RPMI7951 (cell line): ENCODE measurements at regions not wholly inside any gene's neighbourhood (a gene's known extent, or its start where the extent isn't known, plus 50 kb on each side); places are given as distances from the start of the nearest gene placed in this dataset.
"Not testable (repeated sequence)": the region's sequence is repeated elsewhere in the genome, so short reads cannot be mapped to it uniquely, and the experiment has no call there.

Source experiments
- DNase-seq: peaks from one replicate; pipeline ENCODE4 v3.0.0-alpha.2; 2012; ENCODE audit warnings: low read depth

DNA sequence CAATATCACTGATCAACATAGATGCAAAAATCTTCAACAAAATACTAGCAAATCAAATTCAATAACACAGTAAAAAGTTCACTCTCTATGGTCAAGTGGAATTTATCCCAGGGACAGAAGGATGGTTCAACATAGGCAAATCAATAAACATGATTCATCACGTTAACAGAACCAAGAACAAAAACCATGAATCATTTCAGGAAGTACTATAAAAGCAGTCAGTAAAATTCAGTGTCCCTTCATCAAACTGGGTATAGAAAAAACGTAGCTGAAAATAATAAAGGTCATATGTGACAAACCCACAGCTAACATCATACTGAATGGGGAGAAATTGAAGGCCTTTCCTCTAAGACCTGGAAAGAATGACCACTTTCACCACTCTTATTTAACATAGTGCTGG, 172.1 kb downstream of the POLR2M start:
- DNase-seq = no peak

DNA sequence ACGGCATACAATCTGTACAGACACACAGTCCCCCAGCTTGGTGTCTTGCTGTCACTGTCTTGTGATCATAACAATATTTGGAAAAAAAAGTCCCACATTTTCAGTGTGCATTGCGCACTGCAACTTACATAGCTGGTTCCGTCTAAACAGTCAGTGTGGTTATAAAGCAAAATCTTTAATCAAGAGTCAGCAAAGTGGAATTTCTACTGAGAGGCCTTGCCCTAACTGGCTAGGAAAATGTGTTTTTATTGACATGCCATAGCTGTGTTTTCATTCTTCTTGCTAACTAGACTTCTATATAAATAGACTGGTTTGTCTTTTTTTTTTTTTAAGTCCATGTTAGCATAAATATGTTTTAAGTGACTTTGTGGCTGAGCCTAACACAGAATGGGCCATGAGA, 174.8 kb downstream of the POLR2M start:
- DNase-seq = no peak

DNA sequence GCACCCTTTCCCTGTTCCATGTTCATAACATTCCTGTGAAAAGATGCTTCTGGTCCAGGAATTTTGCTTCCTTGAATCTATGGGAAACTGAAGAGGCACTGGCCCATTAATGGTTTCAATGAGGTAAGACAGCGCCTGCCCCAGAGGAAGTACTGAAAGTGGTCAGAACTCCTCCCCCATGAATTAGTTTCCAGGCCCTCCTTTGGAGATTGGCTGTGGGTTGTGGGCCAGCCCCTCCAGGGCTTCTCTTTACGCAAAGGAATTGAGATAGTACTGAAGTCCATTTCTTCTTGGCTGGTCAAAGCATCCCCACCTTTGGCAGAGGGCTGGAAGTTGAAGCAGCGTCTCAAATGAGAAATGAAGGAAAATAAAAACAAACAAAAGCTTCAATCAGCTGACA, 175.5 kb downstream of the POLR2M start:
- DNase-seq = no peak

- no peak for DNase-seq
These were observed 177.2 kb downstream of the POLR2M start for GRCh38 chr15:57883701-57884100.

- no peak for DNase-seq
These were observed 178.4 kb downstream of the POLR2M start for GRCh38 chr15:57884936-57885335.

- DNase-seq = no peak
These were observed 178.9 kb downstream of the POLR2M start for GRCh38 chr15:57885435-57885834.

DNA sequence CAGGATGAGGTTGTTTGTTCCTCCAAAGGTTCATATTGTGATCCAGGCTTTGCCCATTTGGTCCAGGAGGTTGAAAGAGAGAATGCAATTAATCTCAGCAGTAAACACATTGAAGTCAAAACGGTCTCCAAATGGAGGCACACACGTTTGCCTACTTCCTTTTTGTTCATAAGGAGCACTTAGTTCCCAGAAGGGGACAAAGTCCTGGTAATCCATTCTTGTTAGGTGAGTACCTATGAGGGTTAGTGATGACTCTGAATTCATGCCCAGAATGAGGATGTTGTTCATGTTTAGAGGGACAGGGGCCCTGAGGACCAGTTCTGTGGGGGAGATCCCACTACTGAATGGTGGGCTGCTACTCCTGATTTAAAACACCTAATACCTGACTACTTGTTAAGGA, 177.7 kb downstream of the ALDH1A2 start:
- no peak for DNase-seq

DNA sequence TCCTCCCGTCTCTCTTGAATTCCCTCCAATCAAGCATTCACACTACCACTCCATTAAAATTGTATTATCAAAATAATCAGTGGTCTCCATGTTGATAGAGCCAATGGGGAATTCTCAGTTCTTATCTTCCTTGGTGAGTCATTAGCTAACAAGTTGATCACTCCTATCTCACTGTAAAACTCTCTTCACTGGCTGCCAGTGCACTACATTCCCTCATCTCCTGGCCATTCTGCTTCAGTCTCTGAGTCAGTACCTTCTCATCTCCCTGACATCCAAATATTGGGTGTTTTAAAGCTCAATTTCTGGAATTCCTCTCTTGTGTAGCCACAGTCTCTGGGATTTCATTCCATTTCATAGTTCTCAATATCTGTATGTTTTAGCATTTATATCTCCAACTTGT, 175.2 kb downstream of the ALDH1A2 start:
- no peak for DNase-seq

DNA sequence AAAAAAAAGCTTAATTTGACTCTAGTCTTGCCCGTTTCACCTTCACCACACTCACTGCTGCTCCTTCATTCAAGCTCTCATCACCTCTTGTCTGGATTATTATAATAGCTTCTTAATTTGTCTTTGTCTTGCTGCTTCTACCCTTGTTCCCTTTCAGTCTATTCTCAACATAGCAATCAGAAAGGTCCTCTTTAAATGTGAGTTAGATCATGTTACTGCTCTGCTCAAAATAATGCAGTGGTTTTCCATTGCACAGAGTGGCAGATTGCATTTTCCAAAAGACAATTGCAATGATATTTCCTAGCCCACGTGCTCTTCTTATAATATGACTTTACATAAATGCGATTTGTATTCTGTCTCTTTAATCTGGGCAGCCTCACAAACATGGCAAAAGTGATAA, 174.6 kb downstream of the ALDH1A2 start:
- no peak for DNase-seq

- DNase-seq = no peak
These were observed 173.3 kb downstream of the ALDH1A2 start for GRCh38 chr15:57892181-57892580.

- DNase-seq = no peak
These were observed 172.5 kb downstream of the ALDH1A2 start for GRCh38 chr15:57893040-57893439.

DNA sequence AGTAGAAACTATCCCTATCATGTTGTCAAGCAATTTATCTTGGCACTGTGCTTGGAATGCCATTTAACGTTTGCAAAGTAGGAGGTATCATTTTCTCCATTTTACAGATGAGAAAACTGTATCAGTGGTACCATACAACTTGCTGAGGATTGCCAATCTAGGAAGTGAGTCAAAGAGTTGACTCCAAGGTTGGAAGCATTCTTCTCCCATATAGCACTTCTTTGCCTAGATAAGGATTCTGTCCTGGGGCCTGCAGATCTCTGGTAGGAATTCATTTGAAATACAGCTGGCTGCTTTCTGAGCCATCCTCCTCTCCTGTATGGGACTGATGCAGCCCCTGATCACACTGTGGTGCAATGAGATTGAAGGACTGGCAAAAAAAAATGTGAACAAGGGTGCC, 170.2 kb downstream of the ALDH1A2 start:
- DNase-seq = no peak

DNA sequence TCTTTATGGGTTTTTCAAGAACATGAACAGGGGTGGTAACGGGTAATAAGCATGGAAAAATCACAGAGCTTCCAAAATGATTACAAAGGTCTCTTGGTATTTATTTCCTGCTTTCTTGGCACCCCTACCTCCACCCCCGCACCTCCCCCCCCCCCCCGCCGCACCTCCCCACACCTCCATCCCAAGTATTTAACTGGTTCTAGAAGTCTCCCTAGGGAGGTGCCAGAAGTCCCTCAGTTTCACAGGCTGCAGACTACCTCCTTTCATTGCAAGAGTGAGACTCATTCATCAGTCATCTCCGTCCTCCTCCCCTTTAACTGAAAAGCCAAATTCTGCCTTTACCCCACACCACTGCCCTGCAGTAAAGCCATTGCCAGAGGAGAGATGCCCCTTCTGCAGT, 169.4 kb downstream of the ALDH1A2 start:
- DNase-seq = no peak

DNA sequence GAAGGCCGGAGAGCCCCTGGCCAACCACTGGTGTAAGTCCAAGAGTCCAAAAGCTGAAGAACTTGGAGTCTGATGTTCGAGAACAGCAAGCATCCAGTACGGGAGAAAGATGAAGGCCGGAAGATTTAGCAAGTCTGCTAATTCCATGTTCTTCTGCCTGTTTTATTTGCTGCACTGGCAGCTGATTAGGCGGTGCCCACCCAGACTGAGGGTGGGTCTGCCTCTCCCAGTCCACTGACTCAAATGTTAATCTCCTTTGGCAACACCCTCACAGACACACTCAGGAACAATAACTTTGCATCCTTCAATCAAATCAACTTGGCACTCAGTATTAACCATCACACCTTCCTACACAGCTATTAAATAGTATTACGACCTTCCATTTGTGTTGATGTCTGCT, 168.6 kb downstream of the ALDH1A2 start:
- not testable (repeated sequence) for DNase-seq

DNA sequence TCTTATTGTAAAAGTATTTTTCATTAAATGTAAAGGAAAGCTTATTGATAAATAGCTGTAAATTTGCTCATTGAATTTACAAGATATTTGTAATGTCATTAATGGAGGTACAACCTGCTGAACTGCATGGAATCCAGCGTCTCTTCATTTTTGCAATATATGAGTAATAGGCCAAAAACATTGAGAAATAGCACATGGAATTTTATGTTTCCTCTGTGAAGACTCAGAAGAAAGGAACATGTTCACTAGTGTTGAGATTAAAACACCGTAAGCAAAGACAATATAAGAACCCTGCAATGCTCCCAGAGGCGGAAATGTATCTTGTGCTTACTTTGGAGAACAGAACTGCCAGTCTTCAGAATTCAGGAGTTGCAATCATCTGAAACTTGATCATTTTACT, 167.6 kb downstream of the ALDH1A2 start:
- DNase-seq = no peak

DNA sequence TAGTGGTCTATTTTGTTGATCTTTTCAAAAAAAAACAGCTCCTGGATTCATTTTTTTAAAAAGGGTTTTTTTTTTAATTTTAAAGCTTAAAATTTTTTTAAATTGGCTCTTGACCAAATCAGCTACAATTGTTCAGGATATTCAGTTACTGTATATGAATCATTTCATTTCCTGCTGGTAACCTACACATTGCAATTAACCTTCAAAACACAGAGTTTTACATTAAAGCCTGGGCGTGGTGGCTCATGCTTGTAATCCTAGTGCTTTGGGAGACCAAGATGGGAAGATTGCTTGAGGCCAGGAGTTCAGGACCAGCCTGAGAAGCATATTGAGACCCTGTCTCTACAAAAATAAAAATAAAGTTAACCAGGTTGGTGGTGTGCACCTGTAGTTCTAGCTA, 163.4 kb downstream of the ALDH1A2 start:
- no peak for DNase-seq
